ENCODE measurements at regions not wholly inside any gene's neighbourhood (a gene's known extent, or its start where the extent isn't known, plus 50 kb on each side); places are given as distances from the start of the nearest gene placed in this dataset.

GRCh38 chr18:10397004-10397403 is 57.4 kb upstream of the APCDD1 start:
- TF ChIP-seq, protein P1, sequence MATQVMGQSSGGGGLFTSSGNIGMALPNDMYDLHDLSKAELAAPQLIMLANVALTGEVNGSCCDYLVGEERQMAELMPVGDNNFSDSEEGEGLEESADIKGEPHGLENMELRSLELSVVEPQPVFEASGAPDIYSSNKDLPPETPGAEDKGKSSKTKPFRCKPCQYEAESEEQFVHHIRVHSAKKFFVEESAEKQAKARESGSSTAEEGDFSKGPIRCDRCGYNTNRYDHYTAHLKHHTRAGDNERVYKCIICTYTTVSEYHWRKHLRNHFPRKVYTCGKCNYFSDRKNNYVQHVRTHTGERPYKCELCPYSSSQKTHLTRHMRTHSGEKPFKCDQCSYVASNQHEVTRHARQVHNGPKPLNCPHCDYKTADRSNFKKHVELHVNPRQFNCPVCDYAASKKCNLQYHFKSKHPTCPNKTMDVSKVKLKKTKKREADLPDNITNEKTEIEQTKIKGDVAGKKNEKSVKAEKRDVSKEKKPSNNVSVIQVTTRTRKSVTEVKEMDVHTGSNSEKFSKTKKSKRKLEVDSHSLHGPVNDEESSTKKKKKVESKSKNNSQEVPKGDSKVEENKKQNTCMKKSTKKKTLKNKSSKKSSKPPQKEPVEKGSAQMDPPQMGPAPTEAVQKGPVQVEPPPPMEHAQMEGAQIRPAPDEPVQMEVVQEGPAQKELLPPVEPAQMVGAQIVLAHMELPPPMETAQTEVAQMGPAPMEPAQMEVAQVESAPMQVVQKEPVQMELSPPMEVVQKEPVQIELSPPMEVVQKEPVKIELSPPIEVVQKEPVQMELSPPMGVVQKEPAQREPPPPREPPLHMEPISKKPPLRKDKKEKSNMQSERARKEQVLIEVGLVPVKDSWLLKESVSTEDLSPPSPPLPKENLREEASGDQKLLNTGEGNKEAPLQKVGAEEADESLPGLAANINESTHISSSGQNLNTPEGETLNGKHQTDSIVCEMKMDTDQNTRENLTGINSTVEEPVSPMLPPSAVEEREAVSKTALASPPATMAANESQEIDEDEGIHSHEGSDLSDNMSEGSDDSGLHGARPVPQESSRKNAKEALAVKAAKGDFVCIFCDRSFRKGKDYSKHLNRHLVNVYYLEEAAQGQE (IDR thresholded peaks at IDR 0.05; ENCODE audit: low read depth): no peak
- TF ChIP-seq TCF12 (IDR thresholded peaks at IDR 0.05; ENCODE audit: low read depth) (no peak), TAF1 (IDR thresholded peaks at IDR 0.05; ENCODE audit: low read depth) (no peak)

Measured in Ishikawa (cell line).